Trophoblast cell (in vitro differentiated cells and primary cell): ENCODE measurements at regions not wholly inside any gene's neighbourhood (a gene's known extent, or its start where the extent isn't known, plus 50 kb on each side); places are given as distances from the start of the nearest gene placed in this dataset.
"Not testable (repeated sequence)": the region's sequence is repeated elsewhere in the genome, so short reads cannot be mapped to it uniquely, and the experiment has no call there.

Experiments used
- DNase-seq, 2 donors: peaks; one replicate each; pipeline ENCODE4 v3.0.0-alpha.2; 2016
- H2AFZ ChIP-seq: 2 replicates; pipeline ENCODE4 v1.6.1; 2013; ENCODE audit warnings: low read length, moderate library complexity, mild to moderate bottlenecking; ENCODE audit not compliant: insufficient read depth, poor library complexity
- H2AK5ac ChIP-seq: 2 replicates; pipeline ENCODE4 v1.6.1; 2013; ENCODE audit warnings: mild to moderate bottlenecking, low read length
- H2BK120ac ChIP-seq: 2 replicates; pipeline ENCODE4 v1.6.1; 2013; ENCODE audit warnings: low read length, mild to moderate bottlenecking, moderate library complexity; ENCODE audit not compliant: insufficient read depth, poor library complexity
- H2BK12ac ChIP-seq: 2 replicates; pipeline ENCODE4 v1.6.1; 2013; ENCODE audit warnings: mild to moderate bottlenecking, low read length, moderate library complexity
- H2BK5ac ChIP-seq: 2 replicates; pipeline ENCODE4 v1.6.1; 2013; ENCODE audit warnings: low read length, low read depth, moderate library complexity, mild to moderate bottlenecking; ENCODE audit not compliant: poor library complexity
- H3K14ac ChIP-seq: 2 replicates; pipeline ENCODE4 v1.6.1; 2013; ENCODE audit warnings: mild to moderate bottlenecking, low read length
- H3K18ac ChIP-seq: 2 replicates; pipeline ENCODE4 v1.6.1; 2013; ENCODE audit warnings: mild to moderate bottlenecking, low read length
- H3K23ac ChIP-seq: 2 replicates; pipeline ENCODE4 v1.6.1; 2013; ENCODE audit warnings: low read length
- H3K27ac ChIP-seq: 2 replicates; pipeline ENCODE4 v1.5.1; 2013; ENCODE audit warnings: low read depth, mild to moderate bottlenecking, inconsistent platforms, low read length, moderate library complexity
- H3K27me3 ChIP-seq: 2 replicates; pipeline ENCODE4 v1.6.1; 2013; ENCODE audit warnings: inconsistent platforms, mild to moderate bottlenecking, low read length, moderate library complexity; ENCODE audit not compliant: insufficient read depth
- H3K36me3 ChIP-seq, 2 experiments: 1 replicate in 1 of 2; 2 replicates in 1 of 2; pipeline ENCODE4 v1.6.1; 2013; ENCODE audit warnings: low read length in 2 of 2, mild to moderate bottlenecking in 2 of 2, moderate library complexity in 1 of 2; ENCODE audit not compliant: insufficient read depth in 2 of 2, control insufficient read depth in 1 of 2
- H3K4ac ChIP-seq: 2 replicates; pipeline ENCODE4 v1.6.1; 2013; ENCODE audit warnings: low read depth, mild to moderate bottlenecking, low read length, moderate library complexity
- H3K4me1 ChIP-seq, 2 experiments: 1 replicate in 1 of 2; 2 replicates in 1 of 2; pipeline ENCODE4 v1.6.1; 2013; ENCODE audit warnings: low read length in 2 of 2, mild to moderate bottlenecking in 2 of 2, moderate library complexity in 1 of 2; ENCODE audit not compliant: insufficient read depth in 2 of 2, control insufficient read depth in 1 of 2
- H3K4me2 ChIP-seq: 2 replicates; pipeline ENCODE4 v1.6.1; 2013; ENCODE audit warnings: inconsistent platforms, mild to moderate bottlenecking, low read length, moderate library complexity
- H3K4me3 ChIP-seq: 2 replicates; pipeline ENCODE4 v1.5.1; 2013; ENCODE audit warnings: mild to moderate bottlenecking, low read depth, low read length, inconsistent platforms
- H3K79me1 ChIP-seq: one replicate; pipeline ENCODE4 v1.6.1; 2013; ENCODE audit warnings: low read length
- H3K79me2 ChIP-seq: 2 replicates; pipeline ENCODE4 v1.6.1; 2013; ENCODE audit warnings: low read length, mild to moderate bottlenecking; ENCODE audit not compliant: control insufficient read depth, insufficient read depth, poor library complexity
- H3K9ac ChIP-seq: 2 replicates; pipeline ENCODE4 v1.6.1; 2013; ENCODE audit warnings: mild to moderate bottlenecking, low read length
- H3K9me3 ChIP-seq: 2 replicates; pipeline ENCODE4 v1.6.1; 2013; ENCODE audit warnings: low read depth, mild to moderate bottlenecking, control low read depth, inconsistent platforms, low read length; ENCODE audit not compliant: insufficient read depth
- H4K12ac ChIP-seq: 2 replicates; pipeline ENCODE4 v1.6.1; 2013; ENCODE audit warnings: low read depth, mild to moderate bottlenecking, low read length, moderate library complexity
- H4K8ac ChIP-seq: 2 replicates; pipeline ENCODE4 v1.6.1; 2013; ENCODE audit warnings: low read depth, mild to moderate bottlenecking, low read length, moderate library complexity
- H4K91ac ChIP-seq: one replicate; pipeline ENCODE4 v1.6.1; 2013; ENCODE audit warnings: low read depth, mild to moderate bottlenecking, low read length, moderate library complexity
- WGBS: extraction: QIAGEN DNeasy Blood & Tissue Kit; methylation state at CpG from one replicate; pipeline ENCODE4 v1.1.7; 2013; ENCODE audit warnings: missing lambda C conversion rate; ENCODE audit not compliant: insufficient read length, insufficient coverage; ENCODE audit errors: extremely low coverage; 5-methylcytosine and 5-hydroxymethylcytosine counted together

GRCh38 chr15:99818872-99819271, 85.6 kb upstream of the LYSMD4 start:
- H3K9ac ChIP-seq = no peak overlapping the region
- WGBS = no CpG with 5 or more reads among the region's 3 CpGs
- H3K27me3 ChIP-seq = no peaks in the 10 kb centered on the region
- no peaks in the 10 kb centered on the region for H3K9me3 ChIP-seq
- H4K8ac ChIP-seq = no peak overlapping the region
- no peak overlapping the region for H2AK5ac ChIP-seq
- no peak for DNase-seq
- no peak overlapping the region for H3K4me3 ChIP-seq
- no peak overlapping the region for H3K23ac ChIP-seq
- no peaks in the 10 kb centered on the region for H3K79me1 ChIP-seq
- H3K4ac ChIP-seq = no peak overlapping the region
- H2BK120ac ChIP-seq = no peak overlapping the region
- H3K18ac ChIP-seq = no peak overlapping the region
- no peak overlapping the region for H2AFZ ChIP-seq
- no peak overlapping the region for H2BK5ac ChIP-seq
- no peak overlapping the region for H3K4me2 ChIP-seq
- no peak overlapping the region for H3K14ac ChIP-seq
- no peak overlapping the region for H4K91ac ChIP-seq
- H4K12ac ChIP-seq = no peak overlapping the region
- H3K4me1 ChIP-seq = no peaks in the 10 kb centered on the region
- no peak overlapping the region for H2BK12ac ChIP-seq
- no peak overlapping the region for H3K27ac ChIP-seq
- H3K79me2 ChIP-seq = no peaks in the 10 kb centered on the region
- peaks cover 0 to 2% of the 10 kb centered on the region in 2 experiments for H3K36me3 ChIP-seq

GRCh38 chr15:99816862-99817261, 83.6 kb upstream of the LYSMD4 start:
- not testable (repeated sequence) for H3K9ac ChIP-seq, H3K4me1 ChIP-seq, H3K4me3 ChIP-seq, H3K18ac ChIP-seq, H3K4me2 ChIP-seq, H3K4ac ChIP-seq, H2BK120ac ChIP-seq, H4K91ac ChIP-seq, H2AK5ac ChIP-seq, H3K79me2 ChIP-seq, H2AFZ ChIP-seq, H3K79me1 ChIP-seq, DNase-seq, H3K14ac ChIP-seq, H3K36me3 ChIP-seq, H4K8ac ChIP-seq, H3K27ac ChIP-seq, H3K9me3 ChIP-seq, H2BK12ac ChIP-seq, H4K12ac ChIP-seq, H2BK5ac ChIP-seq, H3K27me3 ChIP-seq, H3K23ac ChIP-seq
- WGBS = no CpG with 5 or more reads among the region's 2 CpGs

GRCh38 chr15:99810663-99811062, 77.4 kb upstream of the LYSMD4 start:
- not testable (repeated sequence) for H3K4me2 ChIP-seq, H3K27me3 ChIP-seq, H3K23ac ChIP-seq, H3K4ac ChIP-seq, H2BK12ac ChIP-seq, H2AFZ ChIP-seq, H3K14ac ChIP-seq, H3K9me3 ChIP-seq, H2BK5ac ChIP-seq, H3K4me3 ChIP-seq, H2AK5ac ChIP-seq, H4K8ac ChIP-seq, H3K27ac ChIP-seq, H3K79me1 ChIP-seq, H2BK120ac ChIP-seq, H3K4me1 ChIP-seq, H3K36me3 ChIP-seq, H4K91ac ChIP-seq, H3K9ac ChIP-seq, DNase-seq, H3K79me2 ChIP-seq, H4K12ac ChIP-seq, H3K18ac ChIP-seq
- no CpG with 5 or more reads among the region's 2 CpGs for WGBS

GRCh38 chr15:99799854-99800250, 66.6 kb upstream of the LYSMD4 start:
- H4K91ac ChIP-seq, H3K9ac ChIP-seq: not testable (repeated sequence)
- WGBS = no CpG with 5 or more reads among the region's 33 CpGs

More at GRCh38 chr15:99799854-99800250, 66.6 kb upstream of the LYSMD4 start:
- not testable (repeated sequence) for H4K8ac ChIP-seq, H3K27me3 ChIP-seq, H3K79me1 ChIP-seq, DNase-seq, H3K4ac ChIP-seq, H3K4me3 ChIP-seq, H3K27ac ChIP-seq, H2AK5ac ChIP-seq, H3K14ac ChIP-seq, H2BK120ac ChIP-seq, H3K4me2 ChIP-seq, H3K18ac ChIP-seq, H3K23ac ChIP-seq, H3K4me1 ChIP-seq, H3K9me3 ChIP-seq, H3K79me2 ChIP-seq, H2AFZ ChIP-seq, H3K36me3 ChIP-seq, H2BK5ac ChIP-seq, H2BK12ac ChIP-seq, H4K12ac ChIP-seq
